Fibroblast of lung (primary cell): ENCODE measurements at regions not wholly inside any gene's neighbourhood (a gene's known extent, or its start where the extent isn't known, plus 50 kb on each side); places are given as distances from the start of the nearest gene placed in this dataset.

Source experiments
- DNase-seq, 2 donors: peaks; one replicate each; pipeline versions ENCODE4 v3.0.0 to v3.0.0-alpha.2; 2010; ENCODE audit warnings: low read depth in 2 of 2
- H2AFZ ChIP-seq: 2 replicates; pipeline ENCODE4 v1.5.1; 2012; ENCODE audit warnings: low read length, control low read depth, inconsistent platforms
- H3K27ac ChIP-seq: 2 replicates; pipeline ENCODE4 v1.5.1; 2011; ENCODE audit warnings: low read length, control low read depth; ENCODE audit not compliant: insufficient read depth
- H3K27me3 ChIP-seq: 2 replicates; pipeline ENCODE4 v1.5.1; 2011; ENCODE audit warnings: mild to moderate bottlenecking, low read length; ENCODE audit not compliant: control insufficient read depth, insufficient read depth
- H3K36me3 ChIP-seq: 2 replicates; pipeline ENCODE4 v1.5.1; 2011; ENCODE audit warnings: low read length; ENCODE audit not compliant: control insufficient read depth, insufficient read depth
- H3K4me1 ChIP-seq: 2 replicates; pipeline ENCODE4 v1.5.1; 2011; ENCODE audit warnings: low read length; ENCODE audit not compliant: control insufficient read depth, insufficient read depth; ENCODE audit errors: extremely low read depth
- H3K4me2 ChIP-seq: 2 replicates; pipeline ENCODE4 v1.5.1; 2011; ENCODE audit warnings: low read length, control low read depth; ENCODE audit not compliant: insufficient read depth; ENCODE audit errors: extremely low read depth
- H3K4me3 ChIP-seq, 4 experiments: fragments of 200-600 bp in 1 of 4; sonication (generic) in 1 of 4; replicated peaks in 1 of 4; 2 replicates each; pipeline ENCODE4 v1.5.1; 2011 to 2016; ENCODE audit warnings: low read length in 4 of 4, low read depth in 3 of 4, mild to moderate bottlenecking in 3 of 4, control low read depth in 2 of 4, inconsistent platforms in 1 of 4, mixed read lengths in 1 of 4; ENCODE audit not compliant: insufficient read depth in 1 of 4; ENCODE audit errors: control extremely low read depth in 1 of 4
- H3K79me2 ChIP-seq: 2 replicates; pipeline ENCODE4 v1.5.1; 2012; ENCODE audit warnings: mild to moderate bottlenecking, low read length, inconsistent platforms; ENCODE audit not compliant: control insufficient read depth, insufficient read depth
- H3K9ac ChIP-seq: 2 replicates; pipeline ENCODE4 v1.5.1; 2011; ENCODE audit warnings: mild to moderate bottlenecking, low read length, control low read depth; ENCODE audit not compliant: insufficient read depth
- H3K9me3 ChIP-seq: 2 replicates; pipeline ENCODE4 v1.5.1; 2012; ENCODE audit warnings: low read depth, low read length; ENCODE audit not compliant: control insufficient read depth, insufficient read depth
- H4K20me1 ChIP-seq: 2 replicates; pipeline ENCODE4 v1.5.1; 2011; ENCODE audit warnings: low read length; ENCODE audit not compliant: control insufficient read depth, insufficient read depth; ENCODE audit errors: extremely low read depth
- EZH2 ChIP-seq: IDR thresholded peaks from 2 replicates; pipeline ENCODE4 v1.5.1; 2012; ENCODE audit warnings: low read length, control low read depth, mild to moderate bottlenecking; ENCODE audit errors: missing control alignments
- TF ChIP-seq, protein P1 (sequence below), 2 donors: IDR thresholded peaks in 1 of 2; conservative IDR thresholded peaks in 1 of 2; 1 replicate in 1 of 2; 2 replicates in 1 of 2; pipeline ENCODE4 v1.5.1; 2011 to 2012; ENCODE audit warnings: low read length in 2 of 2, control low read depth in 1 of 2, inconsistent platforms in 1 of 2, low read depth in 1 of 2, mild to moderate bottlenecking in 1 of 2

DNA sequence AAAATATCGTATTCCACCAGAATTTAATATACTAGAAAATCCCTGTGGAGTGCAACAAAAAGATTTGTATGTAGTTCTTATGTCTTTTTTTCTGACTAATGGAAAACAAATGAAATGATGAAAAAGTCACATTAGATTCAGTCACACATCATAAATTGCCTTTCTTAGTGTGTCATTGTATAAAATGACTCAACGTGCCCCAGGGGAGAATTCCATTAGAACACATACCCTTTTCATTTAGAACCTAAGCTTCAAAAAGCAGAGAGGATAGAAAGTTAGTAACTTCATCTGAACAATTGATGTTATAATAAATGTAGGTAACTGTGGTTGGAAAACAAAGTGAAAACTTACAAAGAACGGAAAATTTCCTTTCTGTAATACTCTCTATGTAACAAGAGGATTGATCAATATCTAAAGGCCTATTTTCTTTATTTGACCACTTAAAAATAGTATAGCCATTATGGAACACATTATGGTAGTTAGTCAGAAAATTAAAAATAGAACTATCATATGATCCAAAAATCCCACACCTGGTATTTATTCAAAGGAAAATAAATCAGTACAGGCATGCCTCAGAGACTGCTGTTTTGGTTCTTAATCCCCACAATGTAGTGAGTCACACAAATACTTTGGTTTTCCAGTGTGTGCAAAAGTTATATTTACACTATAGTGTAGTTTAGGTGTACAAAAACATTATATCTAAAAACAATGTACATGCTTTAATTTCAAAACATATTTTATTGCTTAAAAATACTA, 1016.1 kb downstream of the KCNT2 start:
- H3K9me3 ChIP-seq: no peaks in the 10 kb centered on the region
- no peaks in the 10 kb centered on the region for H4K20me1 ChIP-seq
- no peak overlapping the region for H3K9ac ChIP-seq
- H3K27me3 ChIP-seq: no peaks in the 10 kb centered on the region
- peak; percentile 80 to 82 for DNase-seq
- no peak overlapping the region for H3K4me2 ChIP-seq
- H3K27ac ChIP-seq: no peak overlapping the region
- no peak overlapping the region for H2AFZ ChIP-seq
- TF ChIP-seq, protein P1, sequence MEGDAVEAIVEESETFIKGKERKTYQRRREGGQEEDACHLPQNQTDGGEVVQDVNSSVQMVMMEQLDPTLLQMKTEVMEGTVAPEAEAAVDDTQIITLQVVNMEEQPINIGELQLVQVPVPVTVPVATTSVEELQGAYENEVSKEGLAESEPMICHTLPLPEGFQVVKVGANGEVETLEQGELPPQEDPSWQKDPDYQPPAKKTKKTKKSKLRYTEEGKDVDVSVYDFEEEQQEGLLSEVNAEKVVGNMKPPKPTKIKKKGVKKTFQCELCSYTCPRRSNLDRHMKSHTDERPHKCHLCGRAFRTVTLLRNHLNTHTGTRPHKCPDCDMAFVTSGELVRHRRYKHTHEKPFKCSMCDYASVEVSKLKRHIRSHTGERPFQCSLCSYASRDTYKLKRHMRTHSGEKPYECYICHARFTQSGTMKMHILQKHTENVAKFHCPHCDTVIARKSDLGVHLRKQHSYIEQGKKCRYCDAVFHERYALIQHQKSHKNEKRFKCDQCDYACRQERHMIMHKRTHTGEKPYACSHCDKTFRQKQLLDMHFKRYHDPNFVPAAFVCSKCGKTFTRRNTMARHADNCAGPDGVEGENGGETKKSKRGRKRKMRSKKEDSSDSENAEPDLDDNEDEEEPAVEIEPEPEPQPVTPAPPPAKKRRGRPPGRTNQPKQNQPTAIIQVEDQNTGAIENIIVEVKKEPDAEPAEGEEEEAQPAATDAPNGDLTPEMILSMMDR (conservative IDR thresholded peaks at IDR 0.05 in 1 of 2, IDR thresholded peaks at IDR 0.05 in 1 of 2; ENCODE audit: low read depth in 1 of 2, low read length in 2 of 2): no peak
- no peak for TF ChIP-seq EZH2
- H3K4me3 ChIP-seq: peak overlapping the region in 1 of 4 experiments; percentile 19
- H3K79me2 ChIP-seq: no peaks in the 10 kb centered on the region
- H3K4me1 ChIP-seq: no peaks in the 10 kb centered on the region
- H3K36me3 ChIP-seq: no peaks in the 10 kb centered on the region

GRCh38 chr1:195590649-195591048, 1017.6 kb downstream of the KCNT2 start:
- Histone ChIP-seq H4K20me1 (no peaks in the 10 kb centered on the region), H2AFZ (no peak overlapping the region), H3K9ac (no peak overlapping the region), H3K4me3 (no peak overlapping the region), H3K4me2 (no peak overlapping the region), H3K36me3 (no peaks in the 10 kb centered on the region), H3K4me1 (no peaks in the 10 kb centered on the region), H3K79me2 (no peaks in the 10 kb centered on the region), H3K27ac (no peak overlapping the region), H3K27me3 (no peaks in the 10 kb centered on the region), H3K9me3 (no peaks in the 10 kb centered on the region)
- peak in 1 of 2 donors; percentile 43 for DNase-seq
- TF ChIP-seq, protein P1 (conservative IDR thresholded peaks at IDR 0.05 in 1 of 2, IDR thresholded peaks at IDR 0.05 in 1 of 2; ENCODE audit: low read depth in 1 of 2, low read length in 2 of 2): no peak
- TF ChIP-seq EZH2: no peak

- Histone ChIP-seq H3K4me2 (no peak overlapping the region), H3K79me2 (no peaks in the 10 kb centered on the region), H4K20me1 (no peaks in the 10 kb centered on the region), H3K4me1 (no peaks in the 10 kb centered on the region), H3K27me3 (no peaks in the 10 kb centered on the region), H2AFZ (no peak overlapping the region), H3K36me3 (no peaks in the 10 kb centered on the region), H3K9ac (no peak overlapping the region), H3K4me3 (no peak overlapping the region), H3K9me3 (no peaks in the 10 kb centered on the region), H3K27ac (no peak overlapping the region)
- TF ChIP-seq, protein P1 (conservative IDR thresholded peaks at IDR 0.05 in 1 of 2, IDR thresholded peaks at IDR 0.05 in 1 of 2; ENCODE audit: low read depth in 1 of 2, low read length in 2 of 2): no peak
- TF ChIP-seq EZH2: no peak
- DNase-seq: peak in 1 of 2 donors; percentile 9
These were observed 1023.2 kb downstream of the KCNT2 start for GRCh38 chr1:195584870-195585624.
